Endothelial cell of umbilical vein (primary cell): ENCODE measurements at regions not wholly inside any gene's neighbourhood (a gene's known extent, or its start where the extent isn't known, plus 50 kb on each side); places are given as distances from the start of the nearest gene placed in this dataset.

Source experiments
- CTCF ChIP-seq, 2 donors: IDR thresholded peaks; 1 replicate in 1 of 2; 2 replicates in 1 of 2; pipeline ENCODE4 v1.5.1; 2011; ENCODE audit warnings: low read length in 2 of 2, mild to moderate bottlenecking in 2 of 2, moderate library complexity in 2 of 2, control low read depth in 1 of 2, inconsistent platforms in 1 of 2, low read depth in 1 of 2; ENCODE audit not compliant: insufficient read depth in 1 of 2; ENCODE audit errors: extremely low read depth in 1 of 2
- POLR2A ChIP-seq: IDR thresholded peaks from 2 replicates; pipeline ENCODE4 v1.6.1; 2012; ENCODE audit warnings: low read depth, mild to moderate bottlenecking, control low read depth, low read length
- POLR2AphosphoS5 ChIP-seq: IDR thresholded peaks from 2 replicates; pipeline ENCODE4 v1.6.1; 2012; ENCODE audit warnings: low read depth, mild to moderate bottlenecking, control low read depth, low read length, moderate library complexity; ENCODE audit not compliant: insufficient read depth

- TF ChIP-seq CTCF (IDR thresholded peaks at IDR 0.05; ENCODE audit: extremely low read depth in 1 of 2, insufficient read depth in 1 of 2, low read depth in 1 of 2, low read length in 2 of 2) (no peak), POLR2AphosphoS5 (no peak), POLR2A (no peak)
Measured at GRCh38 chr16:61182391-61182790, 853.8 kb downstream of the CDH8 start.
